Right lobe of liver (tissue), 4 donors: ENCODE measurements at regions not wholly inside any gene's neighbourhood (a gene's known extent, or its start where the extent isn't known, plus 50 kb on each side); places are given as distances from the start of the nearest gene placed in this dataset.

ENCODE experiments used
- CTCF ChIP-seq, 4 donors: fragments of 200-600 bp in 3 of 4; fragments of 450-650 bp in 1 of 4; IDR thresholded peaks; one replicate each; pipeline versions ENCODE4 v1.5.1 to v1.8.0; 2016 to 2022; ENCODE audit warnings: antibody characterized with exemption in 4 of 4, mild to moderate bottlenecking in 2 of 4
- POLR2A ChIP-seq: fragments of 450-650 bp; IDR thresholded peaks from one replicate; pipeline ENCODE4 v1.6.1; 2017; ENCODE audit warnings: antibody characterized with exemption, mild to moderate bottlenecking
- donor health status: DM: no; HTN: no; CAD: no.
- donor health status: DM: no; HTN: no; CAD: no.
- donor health status: DM: no; HTN: yes; CAD: no.

GRCh38 chr7:149564340-149565095 lies 66.9 kb upstream of the ZNF746 start:
- no peak for TF ChIP-seq CTCF (IDR thresholded peaks at IDR 0.05)
- no peak for TF ChIP-seq POLR2A
